ENCODE measurements at regions not wholly inside any gene's neighbourhood (a gene's known extent, or its start where the extent isn't known, plus 50 kb on each side); places are given as distances from the start of the nearest gene placed in this dataset.

GRCh38 chr3:110995461-110996231 is 76.0 kb upstream of the NECTIN3 start:
- no peak for TF ChIP-seq CTCF (IDR thresholded peaks at IDR 0.05)
- TF ChIP-seq POLR2A (IDR thresholded peaks at IDR 0.05) = no peak
- TF ChIP-seq POLR2AphosphoS5 (IDR thresholded peaks at IDR 0.05) = no peak

All from prostate gland (tissue), 2 donors.